Keratinocyte (primary cell): ENCODE measurements at regions not wholly inside any gene's neighbourhood (a gene's known extent, or its start where the extent isn't known, plus 50 kb on each side); places are given as distances from the start of the nearest gene placed in this dataset.

ENCODE experiments used
- DNase-seq: peaks from one replicate; pipeline ENCODE4 v3.0.0-alpha.2; 2011; ENCODE audit warnings: low read depth, missing footprints, low spot score
- FAIRE-seq: peaks from 2 replicates; lab custom pipeline; 2011; peaks lifted over from hg19 to GRCh38; lab: Jason Lieb, UNC
- H2AFZ ChIP-seq: 2 replicates; pipeline ENCODE4 v1.6.0; 2012; ENCODE audit warnings: low read length, control low read depth, inconsistent platforms; ENCODE audit not compliant: control insufficient read depth
- H3K27ac ChIP-seq: 2 replicates; pipeline ENCODE4 v1.5.1; 2011; ENCODE audit warnings: low read length; ENCODE audit not compliant: control insufficient read depth, insufficient read depth
- H3K27me3 ChIP-seq: 3 replicates; pipeline ENCODE4 v1.6.0; 2011; ENCODE audit warnings: low read length; ENCODE audit not compliant: control insufficient read depth, insufficient read depth; ENCODE audit errors: extremely low read depth
- H3K36me3 ChIP-seq, 2 experiments: 2 replicates in 1 of 2; 3 replicates in 1 of 2; pipeline ENCODE4 v1.5.1; 2011; ENCODE audit warnings: low read length in 2 of 2, mild to moderate bottlenecking in 1 of 2; ENCODE audit not compliant: control insufficient read depth in 2 of 2, insufficient read depth in 2 of 2; ENCODE audit errors: extremely low read depth in 1 of 2
- H3K4me1 ChIP-seq: 3 replicates; pipeline ENCODE4 v1.5.1; 2011; ENCODE audit warnings: low read length; ENCODE audit not compliant: control insufficient read depth, insufficient read depth; ENCODE audit errors: extremely low read depth
- H3K4me2 ChIP-seq: 3 replicates; pipeline ENCODE4 v1.6.0; 2011; ENCODE audit warnings: low read depth, low read length; ENCODE audit not compliant: control insufficient read depth, insufficient read depth; ENCODE audit errors: extremely low read depth
- H3K4me3 ChIP-seq, 3 experiments: fragments of 200-600 bp in 1 of 3; sonication (generic) in 1 of 3; 2 replicates in 2 of 3; 3 replicates in 1 of 3; pipeline ENCODE4 v1.5.1; 2011 to 2016; ENCODE audit warnings: low read length in 3 of 3, mild to moderate bottlenecking in 3 of 3, control low read depth in 2 of 3, inconsistent platforms in 1 of 3, low read depth in 1 of 3, mixed read lengths in 1 of 3, mixed run types in 1 of 3, moderate library complexity in 1 of 3; ENCODE audit not compliant: control insufficient read depth in 2 of 3, insufficient read depth in 2 of 3; ENCODE audit errors: extremely low read depth in 1 of 3
- H3K79me2 ChIP-seq: 2 replicates; pipeline ENCODE4 v1.6.0; 2012; ENCODE audit warnings: low read length; ENCODE audit not compliant: control insufficient read depth, insufficient read depth
- H3K9ac ChIP-seq: 3 replicates; pipeline ENCODE4 v1.6.0; 2011; ENCODE audit warnings: low read length; ENCODE audit not compliant: control insufficient read depth, insufficient read depth; ENCODE audit errors: extremely low read depth
- H3K9me1 ChIP-seq: 3 replicates; pipeline ENCODE4 v1.6.0; 2011; ENCODE audit warnings: low read length; ENCODE audit not compliant: control insufficient read depth, insufficient read depth; ENCODE audit errors: extremely low read depth
- H3K9me3 ChIP-seq: 2 replicates; pipeline ENCODE4 v1.5.1; 2012; ENCODE audit warnings: low read depth, low read length; ENCODE audit not compliant: control insufficient read depth
- H4K20me1 ChIP-seq: 3 replicates; pipeline ENCODE4 v1.6.0; 2011; ENCODE audit warnings: low read length; ENCODE audit not compliant: control insufficient read depth, insufficient read depth; ENCODE audit errors: extremely low read depth
- EZH2 ChIP-seq: IDR thresholded peaks from one replicate; pipeline ENCODE4 v1.6.1; 2012; ENCODE audit warnings: inconsistent platforms, mild to moderate bottlenecking, low read length, moderate library complexity
- dilution Hi-C: fragments of 300-500 bp; cut with MboI; formaldehyde crosslinking; loops from one replicate; pipeline ENCODE4 v1.7.0; 2020; ENCODE audit warnings: low sequenced_read_pairs; ENCODE audit not compliant: extremely low pct_ligation_motif_present
- TF ChIP-seq, protein P1 (sequence below), 3 experiments: IDR thresholded peaks in 1 of 3; conservative IDR thresholded peaks in 1 of 3; optimal IDR thresholded peaks in 1 of 3; 2 replicates in 2 of 3; 3 replicates in 1 of 3; pipeline versions ENCODE3 to v1.5.1; 2011; ENCODE audit warnings: low read length in 3 of 3, mild to moderate bottlenecking in 3 of 3, moderate library complexity in 2 of 3, control low read depth in 1 of 3, inconsistent platforms in 1 of 3; ENCODE audit not compliant: insufficient read depth in 2 of 3; ENCODE audit errors: extremely low read depth in 1 of 3

GRCh38 chr3:98986073-98986472 lies 84.6 kb upstream of the DCBLD2 start:
- FAIRE-seq (peak; percentile 93), DNase-seq (peak; percentile 84)
- dilution Hi-C loops = no loop called here
- Histone ChIP-seq H3K36me3 (peaks cover 0 to 3% of the 10 kb centered on the region in 2 experiments), H4K20me1 (no peaks in the 10 kb centered on the region), H3K9me1 (no peaks in the 10 kb centered on the region), H3K27me3 (no peaks in the 10 kb centered on the region), H3K4me2 (peak overlapping the region; percentile 59), H3K27ac (peak overlapping the region; percentile 29), H3K4me3 (peak overlapping the region in 2 of 3 experiments; percentile 15 to 43), H3K9ac (no peak overlapping the region), H3K9me3 (no peaks in the 10 kb centered on the region), H2AFZ (no peak overlapping the region), H3K79me2 (peaks cover 23% of the 10 kb centered on the region), H3K4me1 (peaks cover 22% of the 10 kb centered on the region)
- no peak for TF ChIP-seq EZH2
- TF ChIP-seq, protein P1, sequence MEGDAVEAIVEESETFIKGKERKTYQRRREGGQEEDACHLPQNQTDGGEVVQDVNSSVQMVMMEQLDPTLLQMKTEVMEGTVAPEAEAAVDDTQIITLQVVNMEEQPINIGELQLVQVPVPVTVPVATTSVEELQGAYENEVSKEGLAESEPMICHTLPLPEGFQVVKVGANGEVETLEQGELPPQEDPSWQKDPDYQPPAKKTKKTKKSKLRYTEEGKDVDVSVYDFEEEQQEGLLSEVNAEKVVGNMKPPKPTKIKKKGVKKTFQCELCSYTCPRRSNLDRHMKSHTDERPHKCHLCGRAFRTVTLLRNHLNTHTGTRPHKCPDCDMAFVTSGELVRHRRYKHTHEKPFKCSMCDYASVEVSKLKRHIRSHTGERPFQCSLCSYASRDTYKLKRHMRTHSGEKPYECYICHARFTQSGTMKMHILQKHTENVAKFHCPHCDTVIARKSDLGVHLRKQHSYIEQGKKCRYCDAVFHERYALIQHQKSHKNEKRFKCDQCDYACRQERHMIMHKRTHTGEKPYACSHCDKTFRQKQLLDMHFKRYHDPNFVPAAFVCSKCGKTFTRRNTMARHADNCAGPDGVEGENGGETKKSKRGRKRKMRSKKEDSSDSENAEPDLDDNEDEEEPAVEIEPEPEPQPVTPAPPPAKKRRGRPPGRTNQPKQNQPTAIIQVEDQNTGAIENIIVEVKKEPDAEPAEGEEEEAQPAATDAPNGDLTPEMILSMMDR (optimal IDR thresholded peaks at IDR 0.05 in 1 of 3, IDR thresholded peaks at IDR 0.05 in 1 of 3, conservative IDR thresholded peaks at IDR 0.05 in 1 of 3; ENCODE audit: extremely low read depth in 1 of 3, insufficient read depth in 2 of 3, low read length in 3 of 3) = no peak

GRCh38 chr3:98985431-98985830 lies 83.9 kb upstream of the DCBLD2 start:
- Histone ChIP-seq H3K27ac (peak overlapping the region; percentile 29), H3K4me3 (peak overlapping the region in 2 of 3 experiments; percentile 13 to 43), H2AFZ (no peak overlapping the region), H3K9me1 (no peaks in the 10 kb centered on the region), H3K4me1 (peaks cover 25% of the 10 kb centered on the region), H3K9me3 (no peaks in the 10 kb centered on the region), H3K9ac (no peak overlapping the region), H3K27me3 (no peaks in the 10 kb centered on the region), H3K79me2 (peaks cover 23% of the 10 kb centered on the region), H4K20me1 (no peaks in the 10 kb centered on the region), H3K4me2 (peak overlapping the region; percentile 59), H3K36me3 (peaks cover 0 to 3% of the 10 kb centered on the region in 2 experiments)
- DNase-seq (no peak), FAIRE-seq (peak; percentile 86)
- dilution Hi-C loops = no loop called here
- TF ChIP-seq, protein P1 (optimal IDR thresholded peaks at IDR 0.05 in 1 of 3, IDR thresholded peaks at IDR 0.05 in 1 of 3, conservative IDR thresholded peaks at IDR 0.05 in 1 of 3; ENCODE audit: extremely low read depth in 1 of 3, insufficient read depth in 2 of 3, low read length in 3 of 3) = peak in 1 of 3 experiments; percentile 48
- TF ChIP-seq EZH2 = no peak
